ENCODE measurements at regions not wholly inside any gene's neighbourhood (a gene's known extent, or its start where the extent isn't known, plus 50 kb on each side); places are given as distances from the start of the nearest gene placed in this dataset.

DNA sequence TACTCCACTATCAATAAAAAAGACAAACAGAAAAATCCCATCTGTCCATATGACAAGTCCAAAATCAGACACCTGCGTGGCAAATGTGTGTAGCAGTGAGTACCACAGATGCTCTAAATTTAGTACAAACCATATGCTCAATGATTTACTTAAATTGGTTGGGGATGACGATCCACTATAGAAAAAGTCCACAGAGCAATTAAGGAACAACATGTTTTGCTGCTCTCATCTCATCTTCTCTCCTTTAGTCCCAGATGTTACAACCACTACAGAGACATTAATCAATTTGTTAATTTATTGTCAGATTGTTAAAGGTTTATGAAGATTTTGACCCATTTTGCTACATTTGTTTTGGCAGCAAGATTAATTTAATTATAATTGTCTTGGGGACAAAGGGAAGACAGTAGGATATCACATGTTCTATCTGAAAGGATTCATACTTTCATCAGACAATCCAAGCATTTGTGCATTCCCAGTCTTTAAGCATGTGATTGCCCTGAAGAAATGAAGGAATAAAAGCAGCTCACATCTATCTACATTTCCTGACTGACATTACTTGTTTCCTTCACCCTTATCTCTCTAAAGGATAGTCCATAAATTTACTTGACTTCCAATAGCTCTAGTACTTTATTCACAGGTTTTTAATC is 2268.1 kb downstream of the PCDH7 start:
- TF ChIP-seq, protein P1, sequence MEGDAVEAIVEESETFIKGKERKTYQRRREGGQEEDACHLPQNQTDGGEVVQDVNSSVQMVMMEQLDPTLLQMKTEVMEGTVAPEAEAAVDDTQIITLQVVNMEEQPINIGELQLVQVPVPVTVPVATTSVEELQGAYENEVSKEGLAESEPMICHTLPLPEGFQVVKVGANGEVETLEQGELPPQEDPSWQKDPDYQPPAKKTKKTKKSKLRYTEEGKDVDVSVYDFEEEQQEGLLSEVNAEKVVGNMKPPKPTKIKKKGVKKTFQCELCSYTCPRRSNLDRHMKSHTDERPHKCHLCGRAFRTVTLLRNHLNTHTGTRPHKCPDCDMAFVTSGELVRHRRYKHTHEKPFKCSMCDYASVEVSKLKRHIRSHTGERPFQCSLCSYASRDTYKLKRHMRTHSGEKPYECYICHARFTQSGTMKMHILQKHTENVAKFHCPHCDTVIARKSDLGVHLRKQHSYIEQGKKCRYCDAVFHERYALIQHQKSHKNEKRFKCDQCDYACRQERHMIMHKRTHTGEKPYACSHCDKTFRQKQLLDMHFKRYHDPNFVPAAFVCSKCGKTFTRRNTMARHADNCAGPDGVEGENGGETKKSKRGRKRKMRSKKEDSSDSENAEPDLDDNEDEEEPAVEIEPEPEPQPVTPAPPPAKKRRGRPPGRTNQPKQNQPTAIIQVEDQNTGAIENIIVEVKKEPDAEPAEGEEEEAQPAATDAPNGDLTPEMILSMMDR (IDR thresholded peaks at IDR 0.05; ENCODE audit: control insufficient read depth, extremely low read depth, insufficient read depth), result no peak
- no peak for DNase-seq (ENCODE audit: low read depth)
- no peak overlapping the region for H3K4me3 ChIP-seq (ENCODE audit: low read depth, low read length)

DNA sequence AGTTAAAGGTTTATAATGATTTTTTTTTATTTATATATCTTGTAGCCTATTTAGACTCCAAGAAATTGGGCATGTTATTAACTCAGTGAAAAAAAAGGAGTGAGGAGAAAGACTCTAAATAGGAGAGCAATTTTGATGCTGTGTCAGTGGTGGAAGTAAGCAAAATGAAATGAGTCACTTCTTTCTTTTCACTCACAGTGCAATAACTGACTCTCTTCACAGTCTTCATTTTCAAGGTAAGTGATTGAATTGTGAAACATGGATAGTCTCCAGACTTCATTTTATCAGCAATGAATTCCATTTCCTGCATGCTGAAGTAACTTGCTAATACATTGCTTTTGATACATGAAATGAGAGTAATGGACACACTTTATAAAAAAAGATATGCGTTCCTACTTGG is 2271.5 kb downstream of the PCDH7 start:
- no peak overlapping the region for H3K4me3 ChIP-seq (ENCODE audit: low read depth, low read length)
- DNase-seq (ENCODE audit: low read depth), result no peak
- TF ChIP-seq, protein P1 (IDR thresholded peaks at IDR 0.05; ENCODE audit: control insufficient read depth, extremely low read depth, insufficient read depth), result no peak

DNA sequence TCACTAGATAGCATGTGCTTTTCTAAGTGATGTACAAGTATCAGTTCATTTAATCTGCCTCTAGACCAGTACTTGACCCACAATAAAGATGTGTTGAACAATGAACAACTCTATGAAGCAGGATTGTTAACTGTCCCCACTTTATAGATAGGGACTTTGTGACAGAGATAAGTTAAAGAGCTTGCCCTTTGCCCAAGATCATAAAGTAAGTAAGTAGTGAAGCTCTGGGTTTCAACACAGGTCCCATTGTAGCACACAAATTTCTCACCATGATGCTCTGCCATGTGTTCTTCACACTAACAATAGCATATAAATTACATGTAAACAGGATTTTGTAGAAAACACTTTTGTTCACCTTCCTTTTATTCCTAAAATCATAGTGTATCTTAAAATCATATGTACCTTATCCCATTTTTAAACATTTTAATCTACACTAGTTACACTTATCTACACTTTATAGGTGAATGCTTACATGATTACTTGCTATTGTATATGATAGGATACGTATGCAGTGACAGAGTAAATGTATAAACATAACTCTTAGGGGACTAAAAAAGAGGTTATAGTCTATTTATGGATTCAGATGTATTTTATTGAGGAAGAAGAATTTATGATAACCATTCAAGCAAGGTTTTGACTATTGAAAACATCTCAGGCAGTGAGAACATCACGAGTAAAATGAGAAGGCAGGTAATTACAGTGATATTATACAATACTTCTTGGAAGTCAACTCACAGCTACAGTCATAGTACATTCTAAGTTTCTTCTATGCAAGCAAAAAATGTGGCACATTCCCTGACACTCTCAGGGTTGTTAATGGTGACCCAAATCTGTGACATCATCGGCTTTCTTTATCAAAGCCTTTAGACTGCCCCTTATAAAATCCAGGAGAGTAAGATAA is 2275.1 kb downstream of the PCDH7 start:
- TF ChIP-seq, protein P1 (IDR thresholded peaks at IDR 0.05; ENCODE audit: control insufficient read depth, extremely low read depth, insufficient read depth), result no peak
- no peak for DNase-seq (ENCODE audit: low read depth)
- H3K4me3 ChIP-seq (ENCODE audit: low read depth, low read length), result no peak overlapping the region

DNA sequence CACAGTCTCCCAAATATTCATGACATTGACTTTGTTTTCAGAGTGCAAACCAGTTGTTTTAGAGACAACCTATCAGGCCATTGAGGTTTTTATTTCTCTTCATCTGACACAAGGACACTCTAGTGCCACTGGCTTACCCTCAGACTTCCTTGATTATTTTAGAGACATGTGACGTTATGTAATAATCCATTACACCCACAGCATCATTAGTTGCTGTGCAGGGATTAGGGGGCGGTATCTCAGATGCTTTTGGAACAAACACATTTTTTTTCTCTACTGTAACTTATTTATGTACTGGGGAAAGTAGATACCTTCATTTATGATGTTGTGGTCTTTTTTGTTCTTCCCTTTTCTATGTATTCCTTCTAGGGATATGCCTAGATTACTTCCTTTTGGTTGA is 2293.1 kb downstream of the PCDH7 start:
- no peak for DNase-seq (ENCODE audit: low read depth)
- no peak overlapping the region for H3K4me3 ChIP-seq (ENCODE audit: low read depth, low read length)
- TF ChIP-seq, protein P1 (IDR thresholded peaks at IDR 0.05; ENCODE audit: control insufficient read depth, extremely low read depth, insufficient read depth), result no peak

DNA sequence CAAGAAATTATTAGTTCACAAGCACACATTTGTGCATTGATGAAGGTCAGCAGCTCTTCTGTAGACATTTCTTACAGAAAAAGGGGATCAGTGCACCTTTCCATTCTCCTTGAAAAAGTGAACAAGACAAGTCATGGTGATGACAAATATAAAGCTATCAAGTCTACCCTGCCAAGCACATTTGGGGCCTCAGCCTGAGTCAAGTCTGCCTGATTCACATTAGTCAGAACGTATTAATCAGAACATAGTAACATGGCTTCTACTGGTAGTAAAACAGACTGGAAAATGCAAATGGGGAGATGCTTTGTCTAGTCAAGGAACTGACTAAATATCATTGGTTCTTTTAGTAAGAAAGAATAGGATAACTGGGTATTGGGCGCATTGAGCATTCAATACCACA is 2305.1 kb downstream of the PCDH7 start:
- TF ChIP-seq, protein P1 (IDR thresholded peaks at IDR 0.05; ENCODE audit: control insufficient read depth, extremely low read depth, insufficient read depth), result no peak
- no peak for DNase-seq (ENCODE audit: low read depth)
- no peak overlapping the region for H3K4me3 ChIP-seq (ENCODE audit: low read depth, low read length)

DNA sequence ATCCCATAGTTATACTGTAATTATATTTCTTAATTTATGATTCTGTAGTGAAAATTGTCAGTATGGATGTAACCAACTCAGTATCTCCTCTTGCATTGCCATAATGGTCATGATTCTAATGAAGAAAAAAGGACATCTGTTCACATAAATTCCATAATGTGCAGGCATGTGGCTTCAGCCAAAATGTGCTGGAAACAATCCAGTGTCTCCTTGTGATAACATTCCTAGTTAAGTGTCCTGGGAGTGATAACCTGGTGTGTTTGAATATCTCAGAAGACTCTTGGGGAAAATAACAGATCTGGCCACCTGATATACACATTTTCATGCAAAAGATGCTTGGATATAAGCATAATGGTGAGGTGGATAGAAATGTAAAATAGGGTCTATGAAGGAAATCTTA is 2309.8 kb downstream of the PCDH7 start:
- TF ChIP-seq, protein P1 (IDR thresholded peaks at IDR 0.05; ENCODE audit: control insufficient read depth, extremely low read depth, insufficient read depth), result no peak
- DNase-seq (ENCODE audit: low read depth), result no peak
- no peak overlapping the region for H3K4me3 ChIP-seq (ENCODE audit: low read depth, low read length)

All from LNCaP clone FGC (cell line).